ENCODE measurements at regions not wholly inside any gene's neighbourhood (a gene's known extent, or its start where the extent isn't known, plus 50 kb on each side); places are given as distances from the start of the nearest gene placed in this dataset.
A peak's percentile ranks its signal among the peaks of the same experiment; 100 is the strongest.

- DNase-seq, result no peak
Measured at GRCh38 chrX:49773993-49774392, 55.1 kb upstream of the PAGE4 start.

GRCh38 chrX:49767236-49767635 is 61.9 kb upstream of the PAGE4 start:
- DNase-seq, result no peak

GRCh38 chrX:49762175-49762720 is 66.5 kb upstream of the PAGE1 start:
- no peak for DNase-seq

- DNase-seq, result no peak
Measured at GRCh38 chrX:49761481-49761880, 65.7 kb upstream of the PAGE1 start.

- no peak for DNase-seq
Measured at GRCh38 chrX:49760290-49760890, 64.6 kb upstream of the PAGE1 start.

- no peak for DNase-seq
Measured at GRCh38 chrX:49756692-49757091, 60.9 kb upstream of the PAGE1 start.

GRCh38 chrX:49754233-49754857 is 58.6 kb upstream of the PAGE1 start:
- DNase-seq, result peak; percentile 3

GRCh38 chrX:49753691-49754090 is 57.9 kb upstream of the PAGE1 start:
- DNase-seq, result no peak

- no peak for DNase-seq
Measured at GRCh38 chrX:49748211-49748956, 52.6 kb upstream of the PAGE1 start.

- DNase-seq, result no peak
Measured at GRCh38 chrX:49746306-49746705, 50.5 kb upstream of the PAGE1 start.

All from NCI-H1105 (cell line).